SK-N-SH treated with all-trans-retinoic acid at 6 μM for 48 hours (cell line): ENCODE measurements at regions not wholly inside any gene's neighbourhood (a gene's known extent, or its start where the extent isn't known, plus 50 kb on each side); places are given as distances from the start of the nearest gene placed in this dataset.

Source experiments
- ATAC-seq: fragments of 200-7000 bp; cut with Tn5 transposase; 3 replicates; pipeline ENCODE4 v1.9.1; 2020; ENCODE audit warnings: mild to moderate bottlenecking, moderate library complexity
- ARNTL ChIP-seq: fragments of 450-650 bp; formaldehyde crosslinking; IDR thresholded peaks from 2 replicates; pipeline ENCODE4 v1.5.0; 2020; ENCODE audit warnings: low read depth, mild to moderate bottlenecking, moderate library complexity, borderline replicate concordance
- BACH2 ChIP-seq: fragments of 250-450 bp; sonication (Bioruptor Pico); IDR thresholded peaks from 2 replicates; pipeline ENCODE4 v1.9.0; 2021; ENCODE audit warnings: mild to moderate bottlenecking, borderline replicate concordance
- CREB5 ChIP-seq: fragments of 250-450 bp; sonication (Bioruptor Pico); IDR thresholded peaks from 2 replicates; pipeline ENCODE4 v1.5.1; 2020; ENCODE audit warnings: low read depth, mild to moderate bottlenecking, moderate library complexity
- CSDC2 ChIP-seq: fragments of 250-450 bp; sonication (Bioruptor Pico); IDR thresholded peaks from 2 replicates; pipeline ENCODE4 v1.5.0; 2020; ENCODE audit warnings: mild to moderate bottlenecking, moderate library complexity
- CSRNP3 ChIP-seq: fragments of 250-450 bp; sonication (Bioruptor Pico); IDR thresholded peaks from 2 replicates; pipeline ENCODE4 v1.5.1; 2021; ENCODE audit warnings: mild to moderate bottlenecking, moderate library complexity
- ESRRG ChIP-seq: fragments of 250-450 bp; sonication (Bioruptor Pico); IDR thresholded peaks from 2 replicates; pipeline ENCODE4 v1.6.1; 2021; ENCODE audit warnings: mild to moderate bottlenecking
- GLIS3 ChIP-seq: fragments of 250-450 bp; sonication (Bioruptor Pico); IDR thresholded peaks from 2 replicates; pipeline ENCODE4 v1.5.0; 2020; ENCODE audit warnings: mild to moderate bottlenecking, moderate library complexity
- ISL1 ChIP-seq: fragments of 250-450 bp; sonication (Bioruptor Pico); IDR thresholded peaks from 2 replicates; pipeline ENCODE4 v2.1.2; 2022; ENCODE audit warnings: mild to moderate bottlenecking, moderate library complexity
- OSR1 ChIP-seq: fragments of 250-450 bp; sonication (Bioruptor Pico); IDR thresholded peaks from 2 replicates; pipeline ENCODE4 v1.8.0; 2022; ENCODE audit warnings: moderate library complexity, mild to moderate bottlenecking, inconsistent platforms
- PATZ1 ChIP-seq: fragments of 250-450 bp; sonication (Bioruptor Pico); IDR thresholded peaks from 2 replicates; pipeline ENCODE4 v1.8.0; 2020; ENCODE audit warnings: mild to moderate bottlenecking, moderate library complexity, borderline replicate concordance
- PPARA ChIP-seq: fragments of 250-450 bp; sonication (Bioruptor Pico); IDR thresholded peaks from 2 replicates; pipeline ENCODE4 v1.5.0; 2020; ENCODE audit warnings: mild to moderate bottlenecking, borderline replicate concordance
- RARB ChIP-seq: fragments of 250-450 bp; sonication (Bioruptor Pico); IDR thresholded peaks from 2 replicates; pipeline ENCODE4 v1.8.0; 2021; ENCODE audit warnings: mild to moderate bottlenecking, moderate library complexity
- SNAI2 ChIP-seq: fragments of 250-450 bp; sonication (Bioruptor Pico); IDR thresholded peaks from 2 replicates; pipeline ENCODE4 v1.5.0; 2020; ENCODE audit warnings: mild to moderate bottlenecking, moderate library complexity
- TOX ChIP-seq: fragments of 250-450 bp; sonication (Bioruptor Pico); IDR thresholded peaks from 2 replicates; pipeline ENCODE4 v1.8.0; 2021; ENCODE audit warnings: mild to moderate bottlenecking, moderate library complexity, borderline replicate concordance
- TSHZ2 ChIP-seq: fragments of 250-450 bp; sonication (Bioruptor Pico); IDR thresholded peaks from 2 replicates; pipeline ENCODE4 v1.5.0; 2020; ENCODE audit warnings: mild to moderate bottlenecking, moderate library complexity
- ZC3H10 ChIP-seq: fragments of 250-450 bp; sonication (Bioruptor Pico); IDR thresholded peaks from 2 replicates; pipeline ENCODE4 v1.5.1; 2021; ENCODE audit warnings: mild to moderate bottlenecking, moderate library complexity
- ZFP3 ChIP-seq: fragments of 250-450 bp; sonication (Bioruptor Pico); IDR thresholded peaks from 2 replicates; pipeline ENCODE4 v1.5.0; 2020; ENCODE audit warnings: mild to moderate bottlenecking, moderate library complexity
- ZFP30 ChIP-seq: fragments of 450-650 bp; formaldehyde crosslinking; IDR thresholded peaks from 2 replicates; pipeline ENCODE4 v1.5.0; 2022; ENCODE audit warnings: mild to moderate bottlenecking, moderate library complexity
- ZNF565 ChIP-seq: fragments of 450-650 bp; formaldehyde crosslinking; conservative IDR thresholded peaks from 2 replicates; pipeline ENCODE4 v1.5.0; 2020; ENCODE audit warnings: low read depth, mild to moderate bottlenecking, moderate library complexity
- ZNF70 ChIP-seq: fragments of 450-650 bp; formaldehyde crosslinking; IDR thresholded peaks from 2 replicates; pipeline ENCODE4 v1.5.0; 2020; ENCODE audit warnings: mild to moderate bottlenecking, moderate library complexity
- ZNF8 ChIP-seq: fragments of 450-650 bp; formaldehyde crosslinking; IDR thresholded peaks from 2 replicates; pipeline ENCODE4 v1.5.0; 2020; ENCODE audit warnings: mild to moderate bottlenecking, moderate library complexity

GRCh38 chr12:42916143-42916542 lies 326.6 kb upstream of the PRICKLE1 start:
- no peak for ATAC-seq
- TF ChIP-seq TOX (CRISPR knock-in tag) (no peak), ISL1 (CRISPR knock-in tag) (no peak), CSDC2 (no peak), ZC3H10 (CRISPR knock-in tag) (no peak), TSHZ2 (CRISPR knock-in tag) (no peak), ZNF70 (CRISPR knock-in tag) (no peak), PPARA (CRISPR knock-in tag) (no peak), CSRNP3 (CRISPR knock-in tag) (no peak), ZFP3 (CRISPR knock-in tag) (no peak), OSR1 (CRISPR knock-in tag) (no peak), ARNTL (no peak), GLIS3 (no peak), CREB5 (CRISPR knock-in tag) (no peak), RARB (CRISPR knock-in tag) (no peak)

GRCh38 chr12:42915426-42915825 lies 325.9 kb upstream of the PRICKLE1 start:
- ATAC-seq = no peak
- no peak for TF ChIP-seq OSR1 (CRISPR knock-in tag)

- TF ChIP-seq ESRRG (CRISPR knock-in tag) (no peak), PATZ1 (CRISPR knock-in tag) (no peak), CSRNP3 (CRISPR knock-in tag) (no peak), CREB5 (CRISPR knock-in tag) (no peak), ZNF565 (no peak), ZFP3 (CRISPR knock-in tag) (no peak), PPARA (CRISPR knock-in tag) (no peak), BACH2 (CRISPR knock-in tag) (no peak), ZC3H10 (CRISPR knock-in tag) (no peak), TOX (CRISPR knock-in tag) (no peak), ARNTL (no peak), ZFP30 (CRISPR knock-in tag) (no peak), GLIS3 (no peak), ZNF70 (CRISPR knock-in tag) (no peak), RARB (CRISPR knock-in tag) (no peak), OSR1 (CRISPR knock-in tag) (no peak), TSHZ2 (CRISPR knock-in tag) (no peak), ZNF8 (CRISPR knock-in tag) (no peak), CSDC2 (no peak), SNAI2 (CRISPR knock-in tag) (no peak)
- no peak for ATAC-seq
Observed at GRCh38 chr12:42912367-42912766, 322.8 kb upstream of the PRICKLE1 start.
